ENCODE measurements at regions not wholly inside any gene's neighbourhood (a gene's known extent, or its start where the extent isn't known, plus 50 kb on each side); places are given as distances from the start of the nearest gene placed in this dataset.
A peak's percentile ranks its signal among the peaks of the same experiment; 100 is the strongest.
"Not testable (repeated sequence)": the region's sequence is repeated elsewhere in the genome, so short reads cannot be mapped to it uniquely, and the experiment has no call there.

DNA sequence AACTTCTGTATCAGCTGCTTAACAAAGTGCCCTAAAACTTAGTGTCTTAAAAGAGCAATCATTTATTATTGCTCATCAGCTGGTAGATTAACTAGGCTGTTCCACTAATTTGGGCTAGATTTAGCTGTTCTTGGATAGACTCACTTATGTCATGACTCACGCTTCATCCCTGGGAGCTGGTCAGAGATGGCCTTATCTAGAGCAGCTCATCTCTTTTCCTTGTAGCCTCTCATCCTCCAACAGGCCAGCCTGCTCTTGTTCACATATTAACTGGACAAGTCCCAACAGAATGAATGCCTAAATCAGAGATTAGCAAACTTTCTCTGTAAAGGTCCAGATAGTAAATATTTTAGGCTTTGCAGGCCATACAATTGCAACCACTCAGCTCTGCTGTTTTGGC lies 66.9 kb upstream of the PLAAT1 start:
- TF ChIP-seq, protein P1, sequence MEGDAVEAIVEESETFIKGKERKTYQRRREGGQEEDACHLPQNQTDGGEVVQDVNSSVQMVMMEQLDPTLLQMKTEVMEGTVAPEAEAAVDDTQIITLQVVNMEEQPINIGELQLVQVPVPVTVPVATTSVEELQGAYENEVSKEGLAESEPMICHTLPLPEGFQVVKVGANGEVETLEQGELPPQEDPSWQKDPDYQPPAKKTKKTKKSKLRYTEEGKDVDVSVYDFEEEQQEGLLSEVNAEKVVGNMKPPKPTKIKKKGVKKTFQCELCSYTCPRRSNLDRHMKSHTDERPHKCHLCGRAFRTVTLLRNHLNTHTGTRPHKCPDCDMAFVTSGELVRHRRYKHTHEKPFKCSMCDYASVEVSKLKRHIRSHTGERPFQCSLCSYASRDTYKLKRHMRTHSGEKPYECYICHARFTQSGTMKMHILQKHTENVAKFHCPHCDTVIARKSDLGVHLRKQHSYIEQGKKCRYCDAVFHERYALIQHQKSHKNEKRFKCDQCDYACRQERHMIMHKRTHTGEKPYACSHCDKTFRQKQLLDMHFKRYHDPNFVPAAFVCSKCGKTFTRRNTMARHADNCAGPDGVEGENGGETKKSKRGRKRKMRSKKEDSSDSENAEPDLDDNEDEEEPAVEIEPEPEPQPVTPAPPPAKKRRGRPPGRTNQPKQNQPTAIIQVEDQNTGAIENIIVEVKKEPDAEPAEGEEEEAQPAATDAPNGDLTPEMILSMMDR (IDR thresholded peaks at IDR 0.05), result no peak
- intact Hi-C loops (cut with DNase I), result no loop called here

DNA sequence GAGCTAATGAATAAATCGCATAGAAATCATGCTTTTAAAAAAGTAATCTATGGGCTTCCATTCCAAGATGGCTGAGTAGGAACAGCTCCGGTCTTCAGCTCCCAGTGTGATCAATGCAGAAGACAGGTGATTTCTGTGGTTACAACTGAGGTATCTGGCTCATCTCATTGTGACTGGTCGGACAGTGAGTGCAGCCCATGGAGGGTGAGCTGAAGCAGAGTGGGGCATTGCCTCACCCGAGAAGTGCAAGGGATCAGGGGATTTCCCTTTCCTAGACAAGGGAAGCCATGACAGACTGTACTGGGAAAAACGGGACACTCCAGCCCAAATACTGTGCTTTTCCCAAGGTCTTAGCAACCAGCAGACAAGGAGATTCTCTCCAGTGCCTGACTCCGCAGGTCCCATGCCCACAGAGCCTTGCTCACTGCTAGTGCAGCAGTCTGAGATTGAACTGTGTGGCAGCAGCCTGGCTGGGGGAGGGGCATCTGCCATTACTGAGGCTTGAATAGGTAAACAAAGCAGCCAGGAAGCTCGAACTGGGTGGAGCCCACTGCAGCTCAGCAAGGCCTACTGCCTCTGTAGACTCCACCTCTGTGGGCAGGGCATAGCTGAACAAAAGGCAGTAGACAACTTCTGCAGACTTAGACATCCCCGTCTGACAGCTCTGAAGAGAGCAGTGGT lies 61.5 kb upstream of the PLAAT1 start:
- DNase-seq; H3K4me1 ChIP-seq; ATAC-seq; intact Hi-C loops (cut with DNase I); H3K36me3 ChIP-seq; H3K4me3 ChIP-seq; H3K9me3 ChIP-seq; H3K27ac ChIP-seq; H3K27me3 ChIP-seq: not testable (repeated sequence)
- WGBS, 2 donors, result 83 to 87% methylated on average over 8 of the region's 8 CpGs

More for the DNA sequence above, 66.9 kb upstream of the PLAAT1 start:
- Histone ChIP-seq H3K4me3 (no peak overlapping the region), H3K27ac (no peak overlapping the region), H3K36me3 (no peaks in the 10 kb centered on the region), H3K9me3 (no peaks in the 10 kb centered on the region), H3K27me3 (no peaks in the 10 kb centered on the region), H3K4me1 (no peaks in the 10 kb centered on the region)
- DNase-seq, result no peak
- no peak for ATAC-seq
- 64 to 74% methylated on average over 1 of the region's 1 CpG for WGBS, 2 donors

DNA sequence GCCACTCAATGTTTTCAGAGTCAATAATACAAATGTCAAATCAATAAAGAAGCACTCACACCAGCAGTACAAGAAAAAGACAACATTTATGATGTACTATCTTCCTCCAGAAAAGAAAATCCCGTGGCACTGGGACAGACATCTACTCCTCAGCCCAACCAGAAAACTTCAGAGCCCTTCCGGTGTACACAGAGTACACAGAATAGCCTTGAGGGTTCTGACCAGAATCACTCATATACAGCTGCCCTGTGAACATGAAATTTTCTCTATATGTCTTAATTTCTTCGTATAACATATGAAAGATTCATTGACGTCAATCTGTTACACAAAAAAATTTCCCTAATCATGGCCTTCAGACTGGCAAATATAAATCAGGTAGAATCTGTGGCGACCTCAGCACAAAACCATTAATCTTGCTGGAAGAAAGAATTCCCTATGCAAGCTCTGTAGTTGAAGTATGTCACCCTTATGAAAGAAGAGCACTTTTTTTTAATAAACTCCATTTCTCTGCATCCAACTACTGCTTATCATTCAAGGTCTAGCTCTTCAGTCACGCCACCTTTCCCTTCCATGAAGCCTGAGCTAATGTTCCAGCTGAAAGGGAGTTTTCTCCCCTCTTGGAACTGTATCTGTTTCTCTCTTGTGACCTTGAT lies 53.8 kb upstream of the PLAAT1 start:
- H3K4me3 ChIP-seq, result no peak overlapping the region
- H3K4me1 ChIP-seq, result peaks cover 0 to 3% (median 0%) of the 10 kb centered on the region in 9 donors
- H3K9me3 ChIP-seq, result peaks cover 0 to 3% (median 0%) of the 10 kb centered on the region in 11 donors
- WGBS, 2 donors, result 78 to 86% methylated on average over 6 of the region's 6 CpGs
- intact Hi-C loops (cut with DNase I), result no loop called here
- TF ChIP-seq, protein P1 (IDR thresholded peaks at IDR 0.05), result no peak
- no peak overlapping the region for H3K27ac ChIP-seq
- H3K36me3 ChIP-seq, result no peaks in the 10 kb centered on the region
- no peaks in the 10 kb centered on the region for H3K27me3 ChIP-seq
- no peak for ATAC-seq
- DNase-seq, result no peak

DNA sequence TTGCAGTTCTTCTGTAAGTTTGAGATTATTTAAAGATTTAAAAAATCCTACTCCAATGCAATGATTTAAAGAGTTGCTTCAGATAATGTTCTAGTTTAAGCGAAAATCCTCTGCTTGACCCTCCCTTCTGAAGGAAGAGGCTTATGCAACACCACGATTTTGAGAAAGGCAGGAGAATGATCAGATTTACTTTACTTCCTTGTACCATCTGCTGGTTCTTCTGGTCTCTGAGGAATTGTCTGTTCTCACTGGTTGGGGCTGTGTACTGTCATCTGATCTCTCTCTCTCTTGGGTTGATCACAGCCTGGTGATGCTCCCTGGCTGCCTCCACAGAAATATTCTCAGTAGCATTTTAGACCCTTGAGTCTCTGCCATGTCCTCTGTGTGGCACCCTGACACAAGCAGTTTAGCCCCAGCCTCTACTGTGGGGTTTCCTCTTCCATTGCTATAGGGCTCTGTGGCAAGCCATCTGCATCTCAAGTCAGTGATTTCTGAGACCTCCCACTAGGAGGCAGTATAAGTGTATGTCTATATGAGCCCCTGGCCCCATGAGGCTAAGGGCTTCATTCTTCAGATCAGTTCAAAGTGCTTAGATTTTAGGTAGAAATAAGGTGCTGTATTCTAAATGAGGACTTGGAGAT lies 50.8 kb upstream of the PLAAT1 start:
- H3K4me1 ChIP-seq, result peaks cover 0 to 3% (median 0%) of the 10 kb centered on the region in 9 donors
- H3K27me3 ChIP-seq, result no peaks in the 10 kb centered on the region
- intact Hi-C loops (cut with DNase I), result loop anchor here in 3 of 10 donors (10.0 kb wide), 2 partner anchors 375 to 385 kb away; no protein-coding TSS in a partner anchor
- no peak overlapping the region for H3K4me3 ChIP-seq
- DNase-seq (no peak), ATAC-seq (peak in 1 of 8 donors; percentile 35)
- 61 to 70% methylated on average over 2 of the region's 2 CpGs for WGBS, 2 donors
- H3K27ac ChIP-seq, result no peak overlapping the region
- no peaks in the 10 kb centered on the region for H3K9me3 ChIP-seq
- TF ChIP-seq, protein P1 (IDR thresholded peaks at IDR 0.05), result peak in 8 of 9 donors; percentile 17 to 53 (median 40)
- H3K36me3 ChIP-seq, result no peaks in the 10 kb centered on the region
